ENCODE measurements at regions not wholly inside any gene's neighbourhood (a gene's known extent, or its start where the extent isn't known, plus 50 kb on each side); places are given as distances from the start of the nearest gene placed in this dataset.

DNA sequence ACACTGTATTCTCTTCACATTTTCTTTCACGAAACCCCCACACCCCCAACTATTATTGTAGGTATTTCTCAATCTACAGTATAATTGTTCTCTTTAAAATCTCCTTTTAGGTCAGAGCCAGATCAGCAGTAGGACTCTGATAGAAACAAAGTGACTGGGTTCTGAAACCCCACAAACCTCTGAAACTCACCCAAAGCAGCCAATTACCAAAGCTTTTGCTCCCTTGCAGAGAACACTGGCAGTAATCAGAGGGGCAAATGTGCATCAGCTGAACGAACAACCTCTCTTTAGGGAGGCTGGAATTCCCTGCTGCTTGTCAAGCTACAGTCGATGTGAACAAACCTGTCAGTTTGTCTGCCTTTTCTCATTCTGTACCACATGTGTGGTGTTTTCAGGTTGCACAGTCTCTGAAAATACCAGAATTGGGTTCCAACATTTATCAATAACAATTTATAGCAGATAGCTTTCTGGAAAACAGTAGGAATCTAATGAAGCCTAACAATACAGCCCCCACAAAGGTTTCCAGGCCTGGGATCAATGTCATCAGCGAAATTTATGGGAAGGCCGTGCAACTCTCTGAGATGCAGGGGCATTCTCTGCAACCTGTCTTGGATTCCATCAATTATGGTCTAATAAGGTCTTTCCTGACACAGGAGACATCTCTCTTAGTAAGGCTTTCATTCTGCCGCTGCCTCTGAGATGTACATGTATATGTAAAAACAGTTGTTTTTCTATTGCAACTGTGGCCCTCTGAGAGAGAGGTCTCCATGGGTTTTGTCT, 395.9 kb downstream of the GPAT3 start:
- no peak overlapping the region for H3K27ac Mint-ChIP-seq
- Histone ChIP-seq H3K27ac (ENCODE audit: low read depth) (no peak overlapping the region), H3K9me2 (ENCODE audit: insufficient read depth) (no peaks in the 10 kb centered on the region), H2AFZ (peak overlapping the region; percentile 11; the same call in 1 of the 2 replicates), H3K4me2 (no peak overlapping the region), H3K4me3 (no peak overlapping the region), H4K20me1 (replicated peaks; ENCODE audit: insufficient read depth) (no peaks in the 10 kb centered on the region), H3K36me3 (ENCODE audit: insufficient read depth) (no peaks in the 10 kb centered on the region), H3K79me2 (replicated peaks; ENCODE audit: insufficient read depth) (no peaks in the 10 kb centered on the region), H3F3A (replicated peaks; ENCODE audit: low read depth) (no peaks in the 10 kb centered on the region), H3K4me1 (ENCODE audit: insufficient read depth) (no peaks in the 10 kb centered on the region; the same call in 1 of the 2 replicates), H3K27me3 (ENCODE audit: insufficient read depth) (no peaks in the 10 kb centered on the region)
- peaks cover under 1% of the 10 kb centered on the region; the same call in 1 of the 3 replicates for H3K9me3 Mint-ChIP-seq
- no peaks in the 10 kb centered on the region for H3K4me1 Mint-ChIP-seq
- TF ChIP-seq CREB1 (CRISPR knock-in tag; IDR thresholded peaks at IDR 0.05; ENCODE audit: low read depth) (no peak), STAT1 (IDR thresholded peaks at IDR 0.05; ENCODE audit: unreplicated experiment) (no peak), ZNF114 (CRISPR knock-in tag; IDR thresholded peaks at IDR 0.05) (no peak), ZNF331 (CRISPR knock-in tag; IDR thresholded peaks at IDR 0.05; ENCODE audit: low read depth) (no peak), JUNB (IDR thresholded peaks at IDR 0.05; ENCODE audit: unreplicated experiment) (no peak), EZH2 (IDR thresholded peaks at IDR 0.05; ENCODE audit: low read depth, unreplicated experiment) (no peak)
- TF ChIP-seq, protein P1, sequence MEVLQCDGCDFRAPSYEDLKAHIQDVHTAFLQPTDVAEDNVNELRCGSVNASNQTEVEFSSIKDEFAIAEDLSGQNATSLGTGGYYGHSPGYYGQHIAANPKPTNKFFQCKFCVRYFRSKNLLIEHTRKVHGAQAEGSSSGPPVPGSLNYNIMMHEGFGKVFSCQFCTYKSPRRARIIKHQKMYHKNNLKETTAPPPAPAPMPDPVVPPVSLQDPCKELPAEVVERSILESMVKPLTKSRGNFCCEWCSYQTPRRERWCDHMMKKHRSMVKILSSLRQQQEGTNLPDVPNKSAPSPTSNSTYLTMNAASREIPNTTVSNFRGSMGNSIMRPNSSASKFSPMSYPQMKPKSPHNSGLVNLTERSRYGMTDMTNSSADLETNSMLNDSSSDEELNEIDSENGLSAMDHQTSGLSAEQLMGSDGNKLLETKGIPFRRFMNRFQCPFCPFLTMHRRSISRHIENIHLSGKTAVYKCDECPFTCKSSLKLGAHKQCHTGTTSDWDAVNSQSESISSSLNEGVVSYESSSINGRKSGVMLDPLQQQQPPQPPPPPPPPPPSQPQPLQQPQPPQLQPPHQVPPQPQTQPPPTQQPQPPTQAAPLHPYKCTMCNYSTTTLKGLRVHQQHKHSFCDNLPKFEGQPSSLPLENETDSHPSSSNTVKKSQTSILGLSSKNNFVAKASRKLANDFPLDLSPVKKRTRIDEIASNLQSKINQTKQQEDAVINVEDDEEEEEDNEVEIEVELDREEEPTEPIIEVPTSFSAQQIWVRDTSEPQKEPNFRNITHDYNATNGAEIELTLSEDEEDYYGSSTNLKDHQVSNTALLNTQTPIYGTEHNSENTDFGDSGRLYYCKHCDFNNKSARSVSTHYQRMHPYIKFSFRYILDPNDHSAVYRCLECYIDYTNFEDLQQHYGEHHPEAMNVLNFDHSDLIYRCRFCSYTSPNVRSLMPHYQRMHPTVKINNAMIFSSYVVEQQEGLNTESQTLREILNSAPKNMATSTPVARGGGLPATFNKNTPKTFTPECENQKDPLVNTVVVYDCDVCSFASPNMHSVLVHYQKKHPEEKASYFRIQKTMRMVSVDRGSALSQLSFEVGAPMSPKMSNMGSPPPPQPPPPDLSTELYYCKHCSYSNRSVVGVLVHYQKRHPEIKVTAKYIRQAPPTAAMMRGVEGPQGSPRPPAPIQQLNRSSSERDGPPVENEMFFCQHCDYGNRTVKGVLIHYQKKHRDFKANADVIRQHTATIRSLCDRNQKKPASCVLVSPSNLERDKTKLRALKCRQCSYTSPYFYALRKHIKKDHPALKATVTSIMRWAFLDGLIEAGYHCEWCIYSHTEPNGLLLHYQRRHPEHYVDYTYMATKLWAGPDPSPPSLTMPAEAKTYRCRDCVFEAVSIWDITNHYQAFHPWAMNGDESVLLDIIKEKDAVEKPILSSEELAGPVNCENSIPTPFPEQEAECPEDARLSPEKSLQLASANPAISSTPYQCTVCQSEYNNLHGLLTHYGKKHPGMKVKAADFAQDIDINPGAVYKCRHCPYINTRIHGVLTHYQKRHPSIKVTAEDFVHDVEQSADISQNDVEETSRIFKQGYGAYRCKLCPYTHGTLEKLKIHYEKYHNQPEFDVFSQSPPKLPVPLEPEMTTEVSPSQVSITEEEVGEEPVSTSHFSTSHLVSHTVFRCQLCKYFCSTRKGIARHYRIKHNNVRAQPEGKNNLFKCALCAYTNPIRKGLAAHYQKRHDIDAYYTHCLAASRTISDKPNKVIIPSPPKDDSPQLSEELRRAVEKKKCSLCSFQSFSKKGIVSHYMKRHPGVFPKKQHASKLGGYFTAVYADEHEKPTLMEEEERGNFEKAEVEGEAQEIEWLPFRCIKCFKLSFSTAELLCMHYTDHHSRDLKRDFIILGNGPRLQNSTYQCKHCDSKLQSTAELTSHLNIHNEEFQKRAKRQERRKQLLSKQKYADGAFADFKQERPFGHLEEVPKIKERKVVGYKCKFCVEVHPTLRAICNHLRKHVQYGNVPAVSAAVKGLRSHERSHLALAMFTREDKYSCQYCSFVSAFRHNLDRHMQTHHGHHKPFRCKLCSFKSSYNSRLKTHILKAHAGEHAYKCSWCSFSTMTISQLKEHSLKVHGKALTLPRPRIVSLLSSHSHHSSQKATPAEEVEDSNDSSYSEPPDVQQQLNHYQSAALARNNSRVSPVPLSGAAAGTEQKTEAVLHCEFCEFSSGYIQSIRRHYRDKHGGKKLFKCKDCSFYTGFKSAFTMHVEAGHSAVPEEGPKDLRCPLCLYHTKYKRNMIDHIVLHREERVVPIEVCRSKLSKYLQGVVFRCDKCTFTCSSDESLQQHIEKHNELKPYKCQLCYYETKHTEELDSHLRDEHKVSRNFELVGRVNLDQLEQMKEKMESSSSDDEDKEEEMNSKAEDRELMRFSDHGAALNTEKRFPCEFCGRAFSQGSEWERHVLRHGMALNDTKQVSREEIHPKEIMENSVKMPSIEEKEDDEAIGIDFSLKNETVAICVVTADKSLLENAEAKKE (CRISPR knock-in tag; IDR thresholded peaks at IDR 0.05): no peak
- TF ChIP-seq, protein P2, sequence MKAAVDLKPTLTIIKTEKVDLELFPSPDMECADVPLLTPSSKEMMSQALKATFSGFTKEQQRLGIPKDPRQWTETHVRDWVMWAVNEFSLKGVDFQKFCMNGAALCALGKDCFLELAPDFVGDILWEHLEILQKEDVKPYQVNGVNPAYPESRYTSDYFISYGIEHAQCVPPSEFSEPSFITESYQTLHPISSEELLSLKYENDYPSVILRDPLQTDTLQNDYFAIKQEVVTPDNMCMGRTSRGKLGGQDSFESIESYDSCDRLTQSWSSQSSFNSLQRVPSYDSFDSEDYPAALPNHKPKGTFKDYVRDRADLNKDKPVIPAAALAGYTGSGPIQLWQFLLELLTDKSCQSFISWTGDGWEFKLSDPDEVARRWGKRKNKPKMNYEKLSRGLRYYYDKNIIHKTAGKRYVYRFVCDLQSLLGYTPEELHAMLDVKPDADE (IDR thresholded peaks at IDR 0.05): no peak
- no peaks in the 10 kb centered on the region for H3K27me3 Mint-ChIP-seq (ENCODE audit: insufficient read depth, low read depth, poor library complexity)
- H3K4me3 Mint-ChIP-seq: no peak overlapping the region
- no peaks in the 10 kb centered on the region; the same call in 1 of the 3 replicates for H3K36me3 Mint-ChIP-seq (ENCODE audit: low read depth)
- DNase-seq (ENCODE audit: low spot score) (no peak), ATAC-seq (no peak)

All from GM23338 (cell line).